Stimulated activated CD4-positive, alpha-beta T cell treated with anti-CD3 and anti-CD28 coated beads, Interleukin-1b, Interleukin-23, amount 100 ng/mL, for 48 hours (primary cell): ENCODE measurements at regions not wholly inside any gene's neighbourhood (a gene's known extent, or its start where the extent isn't known, plus 50 kb on each side); places are given as distances from the start of the nearest gene placed in this dataset.

Experiments used
- DNase-seq: peaks from one replicate; pipeline ENCODE4 v3.0.0-alpha.2; 2020

- DNase-seq, result no peak
Observed at GRCh38 chr13:85371254-85371653, 428.0 kb downstream of the SLITRK6 start.

GRCh38 chr13:85368686-85369085 lies 430.5 kb downstream of the SLITRK6 start:
- no peak for DNase-seq

GRCh38 chr13:85367887-85368286 lies 431.3 kb downstream of the SLITRK6 start:
- DNase-seq, result no peak

DNA sequence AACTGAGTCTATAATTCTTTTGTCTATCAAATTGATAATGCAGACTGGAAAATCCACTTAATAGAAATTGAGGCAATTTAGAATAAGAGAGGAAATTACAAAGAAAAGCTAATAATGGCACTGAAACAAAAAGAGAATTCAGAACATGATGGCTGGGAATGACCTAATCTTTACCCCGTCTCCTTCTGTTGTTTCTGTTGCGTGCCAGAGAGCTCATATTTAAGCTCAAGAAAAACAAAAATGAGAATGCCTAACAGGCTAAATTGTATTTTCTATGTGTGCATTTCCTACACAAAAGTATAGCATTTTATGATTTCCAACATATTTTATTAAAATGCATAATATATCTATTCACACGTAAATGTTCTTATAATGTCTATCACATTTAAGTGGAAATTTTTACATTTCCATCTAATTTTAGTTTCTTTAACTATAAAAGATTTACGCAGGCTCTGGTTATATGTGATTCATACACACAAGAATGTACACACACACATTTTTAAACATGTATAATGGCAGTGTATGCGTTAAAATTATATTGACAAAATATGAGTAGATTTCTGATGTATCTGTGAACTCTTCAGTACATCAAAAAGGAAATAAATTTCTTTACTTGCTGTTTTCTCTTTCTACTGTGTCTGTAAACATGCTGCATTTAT lies 432.3 kb downstream of the SLITRK6 start:
- DNase-seq, result no peak

DNA sequence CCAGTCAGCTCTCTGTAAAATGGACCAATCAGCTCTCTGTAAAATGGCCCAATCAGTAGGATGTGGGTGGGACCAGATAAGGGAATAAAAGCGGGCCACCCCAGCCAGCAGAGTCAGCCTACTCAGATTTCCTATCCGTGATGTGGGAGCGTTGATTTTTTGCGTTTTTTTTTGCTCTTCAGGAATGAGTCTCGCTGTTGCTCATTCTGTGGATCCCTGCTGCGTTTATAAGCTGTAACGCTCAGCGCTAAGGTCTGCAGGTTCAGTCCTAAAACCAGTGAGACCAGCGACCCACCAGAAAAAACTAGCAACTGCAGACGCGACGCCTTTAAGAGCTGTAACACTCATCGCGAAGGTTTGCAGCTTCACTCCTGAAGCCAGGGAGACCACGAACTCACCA lies 435.7 kb downstream of the SLITRK6 start:
- DNase-seq, result no peak

- no peak for DNase-seq
Observed at GRCh38 chr13:85362980-85363379, 436.2 kb downstream of the SLITRK6 start.

DNA sequence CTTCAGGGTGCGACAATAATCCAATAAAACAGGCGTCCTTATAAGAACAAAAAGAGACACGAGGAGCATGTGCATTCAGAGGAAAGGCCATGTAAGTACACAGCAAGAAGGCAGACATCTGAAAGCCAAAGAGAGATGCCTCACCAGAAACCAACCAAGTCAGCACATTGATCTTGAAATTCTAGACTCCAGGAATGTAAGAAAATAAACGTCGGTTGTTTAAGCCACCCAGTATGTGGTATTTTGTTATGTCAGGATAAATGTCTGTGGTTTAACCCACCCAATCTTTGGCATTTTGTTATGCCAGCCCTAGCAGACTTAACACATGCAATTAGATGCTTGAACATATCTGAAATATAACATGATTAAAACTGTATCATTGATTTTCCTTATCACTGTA lies 452.0 kb downstream of the SLITRK6 start:
- DNase-seq, result no peak

DNA sequence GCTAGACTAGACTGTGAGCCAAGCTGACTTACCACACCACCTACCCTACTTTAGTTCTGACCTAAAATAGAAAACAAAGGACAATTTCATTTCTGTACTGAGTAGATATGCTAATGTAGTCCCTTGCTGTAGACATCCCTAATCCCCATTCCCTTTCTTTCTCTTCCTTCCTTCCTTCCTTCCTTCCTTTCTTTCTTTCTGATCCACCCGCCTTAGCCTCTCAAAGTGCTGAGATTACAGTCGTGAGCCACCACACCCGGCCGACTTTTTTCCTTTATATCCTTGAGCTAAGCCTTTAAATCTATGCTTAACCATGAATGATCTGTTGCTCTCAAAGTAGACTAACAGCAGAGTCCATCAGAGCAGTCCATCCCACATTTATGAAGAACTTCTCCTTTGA lies 465.0 kb downstream of the SLITRK6 start:
- no peak for DNase-seq

DNA sequence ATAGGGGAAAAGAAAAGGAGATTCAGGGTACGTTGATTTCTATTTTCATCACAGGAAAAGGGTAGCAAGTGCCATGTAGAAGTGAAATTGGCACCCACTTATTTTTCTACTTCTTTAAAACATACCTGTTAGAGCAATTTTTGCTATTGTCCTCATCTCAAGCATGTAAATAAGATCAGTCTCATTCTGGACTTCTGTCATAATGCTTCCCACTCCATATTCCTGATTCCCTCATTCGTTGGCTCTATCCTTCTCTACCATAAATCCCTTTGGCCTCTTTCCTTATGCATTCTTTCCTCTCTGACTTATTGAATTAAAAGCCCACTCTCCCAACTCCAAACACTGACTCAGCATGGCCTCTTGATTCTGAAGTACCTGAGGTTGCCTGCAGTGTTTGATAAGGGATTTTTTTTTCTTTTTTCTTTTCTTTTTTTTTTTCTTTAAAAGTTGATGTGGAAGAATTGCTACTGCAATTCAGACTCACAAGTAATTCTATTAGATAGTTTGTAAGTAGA lies 465.7 kb downstream of the SLITRK6 start:
- no peak for DNase-seq

DNA sequence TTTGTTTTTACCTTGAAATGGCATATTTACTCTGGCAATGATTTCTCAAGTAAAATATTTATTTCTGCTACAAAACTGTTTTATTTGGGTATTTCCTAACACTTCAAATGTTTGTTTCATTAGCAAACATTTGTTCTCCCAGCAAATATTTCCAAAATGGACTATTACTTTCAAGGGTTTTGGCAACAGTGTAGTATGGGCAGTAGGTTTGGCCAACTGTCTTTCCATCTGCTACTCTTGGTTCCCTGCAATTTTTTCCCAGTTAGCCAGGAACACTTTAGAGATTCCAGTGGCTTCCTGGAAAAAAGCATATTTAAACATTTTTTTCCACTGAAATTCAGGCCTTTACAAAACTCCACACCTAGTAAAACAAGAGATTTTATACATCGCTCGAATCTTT lies 466.6 kb downstream of the SLITRK6 start:
- DNase-seq, result no peak

GRCh38 chr13:85321734-85322133 lies 477.5 kb downstream of the SLITRK6 start:
- no peak for DNase-seq

GRCh38 chr13:85317781-85318180 lies 481.4 kb downstream of the SLITRK6 start:
- no peak for DNase-seq

DNA sequence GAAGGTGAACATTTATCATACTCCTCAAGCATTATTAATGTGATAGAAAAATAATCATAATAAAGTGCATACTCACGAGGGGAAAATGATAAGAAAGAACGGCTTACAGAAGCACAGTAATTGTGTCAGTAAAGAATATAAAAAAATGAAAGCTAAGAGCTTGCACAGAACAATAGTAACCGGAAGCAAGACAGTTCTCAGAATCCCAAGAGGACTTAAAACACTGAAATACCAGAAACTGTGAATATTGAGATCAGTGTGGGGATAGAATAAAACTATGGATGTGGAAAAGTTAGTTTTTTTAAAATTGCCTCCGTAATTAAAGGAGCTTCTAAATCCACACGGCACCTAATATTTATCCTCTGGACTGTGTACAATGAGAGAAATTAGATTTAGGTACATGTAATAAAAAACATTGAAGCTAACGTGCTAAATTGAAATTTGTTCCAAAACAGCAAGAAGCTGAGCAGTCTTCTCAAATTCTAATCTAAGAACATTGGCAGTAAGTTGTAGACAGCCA lies 482.7 kb downstream of the SLITRK6 start:
- no peak for DNase-seq

GRCh38 chr13:85314686-85315085 lies 484.5 kb downstream of the SLITRK6 start:
- DNase-seq, result no peak

DNA sequence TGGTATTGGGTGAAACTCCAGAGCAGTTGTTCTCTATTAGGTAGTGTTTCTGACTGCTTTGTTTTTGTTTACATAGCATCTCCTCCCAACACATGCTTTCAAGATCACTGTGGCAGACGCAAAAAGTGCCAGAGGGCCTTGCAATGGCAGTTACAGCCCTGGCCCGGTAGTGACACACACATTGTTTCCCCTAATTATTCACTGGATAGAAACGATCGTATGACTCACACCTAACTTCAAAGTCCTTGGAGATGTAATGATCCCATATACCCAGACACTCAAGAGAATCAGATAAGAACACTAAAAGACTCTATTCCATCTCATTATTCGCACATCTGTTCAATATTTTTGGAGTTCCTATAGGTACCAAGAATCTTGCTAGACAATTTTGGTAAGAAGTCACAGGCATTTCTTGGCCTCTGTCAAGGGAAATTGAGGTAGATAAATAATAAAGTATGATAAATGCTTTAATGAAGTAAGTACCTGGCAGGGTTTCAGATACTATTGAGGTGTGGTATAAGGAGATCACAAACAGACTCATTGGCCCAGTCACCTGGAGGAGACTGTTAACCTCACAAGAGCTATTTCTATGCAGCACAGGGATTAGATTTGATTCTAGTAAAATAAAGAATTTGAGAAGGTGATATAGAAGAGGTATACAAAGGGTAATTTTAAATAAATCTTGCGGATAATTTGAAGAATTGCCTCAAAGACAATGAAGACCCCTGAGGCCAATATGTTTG lies 485.3 kb downstream of the SLITRK6 start:
- DNase-seq, result no peak

DNA sequence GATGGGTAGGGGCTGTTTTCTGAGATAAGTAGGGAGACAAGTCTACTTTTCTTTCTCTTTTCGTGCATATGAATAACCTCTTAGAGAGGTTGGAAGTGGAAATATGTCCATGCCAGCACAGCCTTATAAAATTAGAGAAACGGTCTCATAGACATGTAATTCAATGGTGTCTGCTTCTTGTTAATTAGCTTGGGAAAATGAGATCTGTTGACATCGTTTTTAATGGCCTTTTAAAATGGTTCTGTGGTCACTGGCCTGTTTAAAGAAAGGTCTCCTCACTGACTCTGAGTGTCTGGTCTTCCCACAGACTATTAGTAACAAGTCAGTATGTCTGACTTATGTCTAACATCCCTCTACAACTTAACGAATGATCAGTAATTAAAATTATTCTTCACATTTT lies 487.1 kb downstream of the SLITRK6 start:
- DNase-seq, result no peak

DNA sequence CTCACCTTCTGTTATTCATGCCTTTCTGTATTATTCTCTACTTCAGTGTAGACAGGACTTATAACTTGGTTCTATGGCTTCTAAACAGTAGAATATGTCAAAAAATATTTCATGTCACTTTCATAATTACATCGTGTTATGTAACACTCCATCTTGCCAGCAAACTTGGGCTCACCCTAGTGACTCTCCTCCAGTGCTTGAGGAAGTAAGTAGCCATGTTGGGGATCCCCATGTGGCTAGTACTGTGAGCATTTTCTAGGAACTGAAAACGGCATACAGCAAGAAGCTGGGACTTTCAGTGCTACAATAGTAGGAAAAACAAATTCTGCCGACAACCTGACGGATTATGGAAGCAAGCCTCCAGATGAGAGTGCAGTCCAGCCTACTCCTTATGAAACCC lies 495.6 kb downstream of the SLITRK6 start:
- no peak for DNase-seq

GRCh38 chr13:85298387-85298924 lies 500.8 kb downstream of the SLITRK6 start:
- DNase-seq, result no peak

GRCh38 chr13:85288698-85289097 lies 510.5 kb downstream of the SLITRK6 start:
- no peak for DNase-seq

- no peak for DNase-seq
Observed at GRCh38 chr13:85287528-85287927, 511.7 kb downstream of the SLITRK6 start.

DNA sequence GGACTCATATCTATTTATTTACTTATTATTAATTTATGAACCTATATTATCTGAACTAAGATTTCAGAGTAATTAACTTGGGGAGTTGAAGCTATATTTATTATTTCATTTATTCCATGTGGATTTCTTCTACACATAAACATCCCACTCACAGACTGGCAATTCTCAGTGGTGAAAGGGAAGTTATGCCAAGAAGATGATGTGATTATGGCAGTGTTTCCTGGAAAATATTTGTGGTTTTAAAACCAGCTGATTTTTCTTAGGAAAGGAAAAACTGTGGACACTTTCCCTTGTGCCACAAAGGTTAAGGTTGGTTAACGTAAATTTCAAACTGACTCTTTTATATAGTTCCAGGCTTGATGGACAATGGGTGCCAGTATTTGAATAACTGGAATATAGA lies 513.1 kb downstream of the SLITRK6 start:
- DNase-seq, result no peak

GRCh38 chr13:85284349-85284748 lies 514.9 kb downstream of the SLITRK6 start:
- no peak for DNase-seq

GRCh38 chr13:85283408-85283807 lies 515.8 kb downstream of the SLITRK6 start:
- DNase-seq, result no peak

DNA sequence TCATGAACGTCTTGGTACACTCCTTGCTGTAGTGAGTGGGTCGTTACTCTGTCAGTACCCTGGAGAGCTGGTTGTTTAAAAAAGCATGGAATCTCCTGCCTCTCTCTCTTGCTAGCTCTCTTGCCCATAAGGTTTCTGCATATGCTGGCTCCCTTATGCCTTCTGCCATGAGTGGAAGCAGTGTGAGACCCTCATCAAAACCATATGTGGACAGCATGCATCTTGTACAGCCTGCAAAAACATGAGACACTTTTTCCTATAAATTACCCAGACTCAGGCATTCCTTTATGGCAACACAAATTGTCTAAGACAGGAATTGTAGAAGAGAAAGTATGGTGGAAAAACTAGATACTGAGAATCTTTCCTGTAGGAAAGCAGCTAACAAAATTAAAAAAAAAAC lies 516.3 kb downstream of the SLITRK6 start:
- no peak for DNase-seq
